ENCODE measurements at regions not wholly inside any gene's neighbourhood (a gene's known extent, or its start where the extent isn't known, plus 50 kb on each side); places are given as distances from the start of the nearest gene placed in this dataset.

- TF ChIP-seq MYC (IDR thresholded peaks at IDR 0.05; ENCODE audit: low read depth, low read length), result no peak
- TF ChIP-seq POLR2A (IDR thresholded peaks at IDR 0.05; ENCODE audit: extremely low read depth, insufficient read length), result no peak
- TF ChIP-seq MAX (IDR thresholded peaks at IDR 0.05; ENCODE audit: low read depth, low read length), result no peak
- TF ChIP-seq CTCF (IDR thresholded peaks at IDR 0.05; ENCODE audit: low read depth, low read length), result no peak
- no peak overlapping the region for H3K4me3 ChIP-seq (ENCODE audit: low read depth, low read length)
- no peak for DNase-seq (ENCODE audit: low read depth)
Measured at GRCh38 chr5:57549566-57549965, 67.0 kb upstream of the ACTBL2 start.

GRCh38 chr5:57540823-57541222 is 58.2 kb upstream of the ACTBL2 start:
- TF ChIP-seq POLR2A (IDR thresholded peaks at IDR 0.05; ENCODE audit: extremely low read depth, insufficient read length) (no peak), MYC (IDR thresholded peaks at IDR 0.05; ENCODE audit: low read depth, low read length) (no peak), MAX (IDR thresholded peaks at IDR 0.05; ENCODE audit: low read depth, low read length) (no peak), CTCF (IDR thresholded peaks at IDR 0.05; ENCODE audit: low read depth, low read length) (no peak)
- no peak for DNase-seq (ENCODE audit: low read depth)
- H3K4me3 ChIP-seq (ENCODE audit: low read depth, low read length), result no peak overlapping the region

GRCh38 chr5:57539281-57539701 is 56.7 kb upstream of the ACTBL2 start:
- TF ChIP-seq MAX (IDR thresholded peaks at IDR 0.05; ENCODE audit: low read depth, low read length), result no peak
- H3K4me3 ChIP-seq (ENCODE audit: low read depth, low read length), result no peak overlapping the region
- no peak for DNase-seq (ENCODE audit: low read depth)

GRCh38 chr5:57538341-57538955 is 55.8 kb upstream of the ACTBL2 start:
- DNase-seq (ENCODE audit: low read depth), result no peak
- no peak overlapping the region for H3K4me3 ChIP-seq (ENCODE audit: low read depth, low read length)

GRCh38 chr5:57537811-57538210 is 55.2 kb upstream of the ACTBL2 start:
- no peak overlapping the region for H3K4me3 ChIP-seq (ENCODE audit: low read depth, low read length)
- no peak for DNase-seq (ENCODE audit: low read depth)
- TF ChIP-seq CTCF (IDR thresholded peaks at IDR 0.05; ENCODE audit: low read depth, low read length), result no peak
- TF ChIP-seq MYC (IDR thresholded peaks at IDR 0.05; ENCODE audit: low read depth, low read length), result no peak
- TF ChIP-seq POLR2A (IDR thresholded peaks at IDR 0.05; ENCODE audit: extremely low read depth, insufficient read length), result no peak
- no peak for TF ChIP-seq MAX (IDR thresholded peaks at IDR 0.05; ENCODE audit: low read depth, low read length)

More at GRCh38 chr5:57538341-57538955, 55.8 kb upstream of the ACTBL2 start:
- TF ChIP-seq POLR2A (IDR thresholded peaks at IDR 0.05; ENCODE audit: extremely low read depth, insufficient read length) (no peak), MAX (IDR thresholded peaks at IDR 0.05; ENCODE audit: low read depth, low read length) (no peak), CTCF (IDR thresholded peaks at IDR 0.05; ENCODE audit: low read depth, low read length) (no peak), MYC (IDR thresholded peaks at IDR 0.05; ENCODE audit: low read depth, low read length) (no peak)

- no peak for DNase-seq (ENCODE audit: low read depth)
- H3K4me3 ChIP-seq (ENCODE audit: low read depth, low read length), result no peak overlapping the region
- no peak for TF ChIP-seq POLR2A (IDR thresholded peaks at IDR 0.05; ENCODE audit: extremely low read depth, insufficient read length)
- TF ChIP-seq MAX (IDR thresholded peaks at IDR 0.05; ENCODE audit: low read depth, low read length), result no peak
- no peak for TF ChIP-seq CTCF (IDR thresholded peaks at IDR 0.05; ENCODE audit: low read depth, low read length)
- no peak for TF ChIP-seq MYC (IDR thresholded peaks at IDR 0.05; ENCODE audit: low read depth, low read length)
Measured at GRCh38 chr5:57532513-57533497, 50.2 kb upstream of the ACTBL2 start.
